GM12878 (cell line): ENCODE measurements at regions not wholly inside any gene's neighbourhood (a gene's known extent, or its start where the extent isn't known, plus 50 kb on each side); places are given as distances from the start of the nearest gene placed in this dataset.

Experiments used
- CHD4 ChIP-seq: fragments of 200-600 bp; sonication (generic); IDR thresholded peaks from 2 replicates; pipeline ENCODE4 v1.6.1; 2016; ENCODE audit warnings: mild to moderate bottlenecking
- EP300 ChIP-seq, 2 experiments: fragments of 150-350 bp in 1 of 2; IDR thresholded peaks; 2 replicates each; pipeline ENCODE4 v1.6.1; 2011 to 2012; ENCODE audit warnings: low read depth in 2 of 2, low read length in 2 of 2, borderline replicate concordance in 1 of 2, improper control_type of control experiment in 1 of 2, inconsistent platforms in 1 of 2; ENCODE audit not compliant: control insufficient read depth in 1 of 2
- IRF4 ChIP-seq: IDR thresholded peaks from 2 replicates; pipeline ENCODE4 v1.6.1; 2011; ENCODE audit warnings: low read depth, low read length
- MEF2B ChIP-seq: fragments of 450-650 bp; IDR thresholded peaks from 2 replicates; pipeline ENCODE4 v1.6.1; 2018; ENCODE audit warnings: mild to moderate bottlenecking, moderate library complexity; ENCODE audit not compliant: partially characterized antibody, poor library complexity, severe bottlenecking
- NFYB ChIP-seq: IDR thresholded peaks from 2 replicates; pipeline ENCODE4 v1.6.1; 2011; ENCODE audit warnings: low read depth, mild to moderate bottlenecking, low read length, improper control_type of control experiment, moderate library complexity; ENCODE audit not compliant: insufficient read depth
- POU2F2 ChIP-seq: IDR thresholded peaks from 3 replicates; pipeline ENCODE4 v1.6.1; 2011; ENCODE audit warnings: low read depth, mild to moderate bottlenecking, low read length, borderline replicate concordance
- SIX5 ChIP-seq: IDR thresholded peaks from 2 replicates; pipeline ENCODE4 v1.6.1; 2011; ENCODE audit warnings: mild to moderate bottlenecking, low read depth, low read length, moderate library complexity; ENCODE audit not compliant: severe bottlenecking
- SMAD5 ChIP-seq: IDR thresholded peaks from 2 replicates; pipeline ENCODE4 v1.6.1; 2016; ENCODE audit warnings: antibody characterized with exemption, low read depth
- SMC3 ChIP-seq: IDR thresholded peaks from 2 replicates; pipeline ENCODE4 v1.6.1; 2011; ENCODE audit warnings: low read length, improper control_type of control experiment, borderline replicate concordance
- YY1 ChIP-seq: IDR thresholded peaks from 2 replicates; pipeline ENCODE4 v1.6.1; 2011; ENCODE audit warnings: low read depth, mild to moderate bottlenecking, low read length
- ZSCAN29 ChIP-seq: fragments of 450-650 bp; IDR thresholded peaks from 2 replicates; pipeline ENCODE4 v1.6.1; 2017; ENCODE audit warnings: mild to moderate bottlenecking, moderate library complexity
- TF ChIP-seq, protein P1 (sequence below): fragments of 450-650 bp; formaldehyde crosslinking; IDR thresholded peaks from 2 replicates; pipeline ENCODE4 v1.4.0; 2022; ENCODE audit warnings: mild to moderate bottlenecking, moderate library complexity
- TF ChIP-seq, protein P2 (sequence below): IDR thresholded peaks from 2 replicates; pipeline ENCODE4 v1.6.1; 2011; ENCODE audit warnings: mild to moderate bottlenecking, low read depth, low read length, moderate library complexity; ENCODE audit not compliant: insufficient replicate concordance
- TF ChIP-seq, protein P3 (sequence below): IDR thresholded peaks from 2 replicates; pipeline ENCODE4 v1.6.1; 2012; ENCODE audit warnings: low read depth, low read length, improper control_type of control experiment
- TF ChIP-seq, protein P4 (sequence below), 3 experiments: IDR thresholded peaks in 2 of 3; conservative IDR thresholded peaks in 1 of 3; 2 replicates each; pipeline ENCODE4 v1.5.1; 2011; ENCODE audit warnings: low read depth in 3 of 3, low read length in 3 of 3, mild to moderate bottlenecking in 3 of 3, control low read depth in 2 of 3, moderate library complexity in 2 of 3, inconsistent platforms in 1 of 3, mixed read lengths in 1 of 3; ENCODE audit not compliant: control insufficient read depth in 2 of 3, insufficient read depth in 1 of 3; ENCODE audit errors: extremely low read depth in 1 of 3
- TF ChIP-seq, protein P5 (sequence below): fragments of 450-650 bp; IDR thresholded peaks from 2 replicates; pipeline ENCODE4 v1.6.1; 2014; ENCODE audit warnings: mild to moderate bottlenecking
- TF ChIP-seq, protein P6 (sequence below): IDR thresholded peaks from 2 replicates; pipeline ENCODE4 v1.6.1; 2012; ENCODE audit warnings: mild to moderate bottlenecking, low read depth, low read length

DNA sequence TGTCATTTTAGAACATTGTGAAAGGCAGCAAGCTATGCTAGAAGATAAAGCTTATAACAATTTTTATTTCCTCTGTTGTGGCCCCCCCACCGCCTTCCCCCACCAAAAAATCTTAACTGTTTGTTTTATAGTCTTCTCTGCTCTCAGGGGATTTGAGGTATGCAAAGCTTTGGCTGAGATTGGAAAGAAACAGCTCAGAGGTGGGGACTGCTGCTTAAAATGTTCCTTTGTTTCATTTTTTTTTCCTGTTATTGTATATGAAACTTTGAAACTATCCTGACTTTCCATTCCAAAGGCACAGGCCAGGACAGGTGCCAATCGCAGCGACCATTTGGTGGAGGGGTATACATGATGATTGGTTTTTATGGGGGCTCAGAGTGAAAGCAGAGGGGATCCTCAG, 114.7 kb upstream of the PHACTR1 start (continued):
- TF ChIP-seq, protein P1, sequence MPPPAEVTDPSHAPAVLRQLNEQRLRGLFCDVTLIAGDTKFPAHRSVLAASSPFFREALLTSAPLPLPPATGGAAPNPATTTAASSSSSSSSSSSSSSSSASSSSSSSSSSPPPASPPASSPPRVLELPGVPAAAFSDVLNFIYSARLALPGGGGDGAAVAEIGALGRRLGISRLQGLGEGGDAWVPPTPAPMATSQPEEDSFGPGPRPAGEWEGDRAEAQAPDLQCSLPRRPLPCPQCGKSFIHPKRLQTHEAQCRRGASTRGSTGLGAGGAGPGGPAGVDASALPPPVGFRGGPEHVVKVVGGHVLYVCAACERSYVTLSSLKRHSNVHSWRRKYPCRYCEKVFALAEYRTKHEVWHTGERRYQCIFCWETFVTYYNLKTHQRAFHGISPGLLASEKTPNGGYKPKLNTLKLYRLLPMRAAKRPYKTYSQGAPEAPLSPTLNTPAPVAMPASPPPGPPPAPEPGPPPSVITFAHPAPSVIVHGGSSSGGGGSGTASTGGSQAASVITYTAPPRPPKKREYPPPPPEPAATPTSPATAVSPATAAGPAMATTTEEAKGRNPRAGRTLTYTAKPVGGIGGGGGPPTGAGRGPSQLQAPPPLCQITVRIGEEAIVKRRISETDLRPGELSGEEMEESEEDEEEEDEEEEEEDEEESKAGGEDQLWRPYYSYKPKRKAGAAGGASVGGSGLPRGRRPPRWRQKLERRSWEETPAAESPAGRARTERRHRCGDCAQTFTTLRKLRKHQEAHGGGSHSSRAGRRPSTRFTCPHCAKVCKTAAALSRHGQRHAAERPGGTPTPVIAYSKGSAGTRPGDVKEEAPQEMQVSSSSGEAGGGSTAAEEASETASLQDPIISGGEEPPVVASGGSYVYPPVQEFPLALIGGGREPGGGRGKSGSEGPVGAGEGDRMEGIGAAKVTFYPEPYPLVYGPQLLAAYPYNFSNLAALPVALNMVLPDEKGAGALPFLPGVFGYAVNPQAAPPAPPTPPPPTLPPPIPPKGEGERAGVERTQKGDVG, result no peak
- TF ChIP-seq YY1 (no peak), NFYB (no peak), ZSCAN29 (no peak), EP300 (IDR thresholded peaks at IDR 0.05; ENCODE audit: borderline replicate concordance in 1 of 2, control insufficient read depth in 1 of 2, low read depth in 2 of 2, low read length in 2 of 2) (peak in 1 of 2 experiments; percentile 64; a peak in 1 of 4 replicates), SMAD5 (no peak), CHD4 (no peak), SIX5 (no peak), MEF2B (peak; percentile 94), POU2F2 (peak; percentile 92; the same call in 2 of the 3 replicates), IRF4 (no peak), SMC3 (no peak)
- TF ChIP-seq, protein P2, sequence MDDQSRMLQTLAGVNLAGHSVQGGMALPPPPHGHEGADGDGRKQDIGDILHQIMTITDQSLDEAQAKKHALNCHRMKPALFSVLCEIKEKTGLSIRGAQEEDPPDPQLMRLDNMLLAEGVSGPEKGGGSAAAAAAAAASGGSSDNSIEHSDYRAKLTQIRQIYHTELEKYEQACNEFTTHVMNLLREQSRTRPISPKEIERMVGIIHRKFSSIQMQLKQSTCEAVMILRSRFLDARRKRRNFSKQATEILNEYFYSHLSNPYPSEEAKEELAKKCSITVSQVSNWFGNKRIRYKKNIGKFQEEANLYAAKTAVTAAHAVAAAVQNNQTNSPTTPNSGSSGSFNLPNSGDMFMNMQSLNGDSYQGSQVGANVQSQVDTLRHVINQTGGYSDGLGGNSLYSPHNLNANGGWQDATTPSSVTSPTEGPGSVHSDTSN, result no peak
- TF ChIP-seq, protein P3, sequence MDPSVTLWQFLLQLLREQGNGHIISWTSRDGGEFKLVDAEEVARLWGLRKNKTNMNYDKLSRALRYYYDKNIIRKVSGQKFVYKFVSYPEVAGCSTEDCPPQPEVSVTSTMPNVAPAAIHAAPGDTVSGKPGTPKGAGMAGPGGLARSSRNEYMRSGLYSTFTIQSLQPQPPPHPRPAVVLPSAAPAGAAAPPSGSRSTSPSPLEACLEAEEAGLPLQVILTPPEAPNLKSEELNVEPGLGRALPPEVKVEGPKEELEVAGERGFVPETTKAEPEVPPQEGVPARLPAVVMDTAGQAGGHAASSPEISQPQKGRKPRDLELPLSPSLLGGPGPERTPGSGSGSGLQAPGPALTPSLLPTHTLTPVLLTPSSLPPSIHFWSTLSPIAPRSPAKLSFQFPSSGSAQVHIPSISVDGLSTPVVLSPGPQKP, result no peak
- TF ChIP-seq, protein P4, sequence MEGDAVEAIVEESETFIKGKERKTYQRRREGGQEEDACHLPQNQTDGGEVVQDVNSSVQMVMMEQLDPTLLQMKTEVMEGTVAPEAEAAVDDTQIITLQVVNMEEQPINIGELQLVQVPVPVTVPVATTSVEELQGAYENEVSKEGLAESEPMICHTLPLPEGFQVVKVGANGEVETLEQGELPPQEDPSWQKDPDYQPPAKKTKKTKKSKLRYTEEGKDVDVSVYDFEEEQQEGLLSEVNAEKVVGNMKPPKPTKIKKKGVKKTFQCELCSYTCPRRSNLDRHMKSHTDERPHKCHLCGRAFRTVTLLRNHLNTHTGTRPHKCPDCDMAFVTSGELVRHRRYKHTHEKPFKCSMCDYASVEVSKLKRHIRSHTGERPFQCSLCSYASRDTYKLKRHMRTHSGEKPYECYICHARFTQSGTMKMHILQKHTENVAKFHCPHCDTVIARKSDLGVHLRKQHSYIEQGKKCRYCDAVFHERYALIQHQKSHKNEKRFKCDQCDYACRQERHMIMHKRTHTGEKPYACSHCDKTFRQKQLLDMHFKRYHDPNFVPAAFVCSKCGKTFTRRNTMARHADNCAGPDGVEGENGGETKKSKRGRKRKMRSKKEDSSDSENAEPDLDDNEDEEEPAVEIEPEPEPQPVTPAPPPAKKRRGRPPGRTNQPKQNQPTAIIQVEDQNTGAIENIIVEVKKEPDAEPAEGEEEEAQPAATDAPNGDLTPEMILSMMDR (IDR thresholded peaks at IDR 0.05 in 2 of 3, conservative IDR thresholded peaks at IDR 0.05 in 1 of 3; ENCODE audit: control insufficient read depth in 2 of 3, extremely low read depth in 1 of 3, insufficient read depth in 1 of 3, low read depth in 3 of 3, low read length in 3 of 3), result no peak
- TF ChIP-seq, protein P5, sequence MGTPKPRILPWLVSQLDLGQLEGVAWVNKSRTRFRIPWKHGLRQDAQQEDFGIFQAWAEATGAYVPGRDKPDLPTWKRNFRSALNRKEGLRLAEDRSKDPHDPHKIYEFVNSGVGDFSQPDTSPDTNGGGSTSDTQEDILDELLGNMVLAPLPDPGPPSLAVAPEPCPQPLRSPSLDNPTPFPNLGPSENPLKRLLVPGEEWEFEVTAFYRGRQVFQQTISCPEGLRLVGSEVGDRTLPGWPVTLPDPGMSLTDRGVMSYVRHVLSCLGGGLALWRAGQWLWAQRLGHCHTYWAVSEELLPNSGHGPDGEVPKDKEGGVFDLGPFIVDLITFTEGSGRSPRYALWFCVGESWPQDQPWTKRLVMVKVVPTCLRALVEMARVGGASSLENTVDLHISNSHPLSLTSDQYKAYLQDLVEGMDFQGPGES, result no peak
- TF ChIP-seq, protein P6, sequence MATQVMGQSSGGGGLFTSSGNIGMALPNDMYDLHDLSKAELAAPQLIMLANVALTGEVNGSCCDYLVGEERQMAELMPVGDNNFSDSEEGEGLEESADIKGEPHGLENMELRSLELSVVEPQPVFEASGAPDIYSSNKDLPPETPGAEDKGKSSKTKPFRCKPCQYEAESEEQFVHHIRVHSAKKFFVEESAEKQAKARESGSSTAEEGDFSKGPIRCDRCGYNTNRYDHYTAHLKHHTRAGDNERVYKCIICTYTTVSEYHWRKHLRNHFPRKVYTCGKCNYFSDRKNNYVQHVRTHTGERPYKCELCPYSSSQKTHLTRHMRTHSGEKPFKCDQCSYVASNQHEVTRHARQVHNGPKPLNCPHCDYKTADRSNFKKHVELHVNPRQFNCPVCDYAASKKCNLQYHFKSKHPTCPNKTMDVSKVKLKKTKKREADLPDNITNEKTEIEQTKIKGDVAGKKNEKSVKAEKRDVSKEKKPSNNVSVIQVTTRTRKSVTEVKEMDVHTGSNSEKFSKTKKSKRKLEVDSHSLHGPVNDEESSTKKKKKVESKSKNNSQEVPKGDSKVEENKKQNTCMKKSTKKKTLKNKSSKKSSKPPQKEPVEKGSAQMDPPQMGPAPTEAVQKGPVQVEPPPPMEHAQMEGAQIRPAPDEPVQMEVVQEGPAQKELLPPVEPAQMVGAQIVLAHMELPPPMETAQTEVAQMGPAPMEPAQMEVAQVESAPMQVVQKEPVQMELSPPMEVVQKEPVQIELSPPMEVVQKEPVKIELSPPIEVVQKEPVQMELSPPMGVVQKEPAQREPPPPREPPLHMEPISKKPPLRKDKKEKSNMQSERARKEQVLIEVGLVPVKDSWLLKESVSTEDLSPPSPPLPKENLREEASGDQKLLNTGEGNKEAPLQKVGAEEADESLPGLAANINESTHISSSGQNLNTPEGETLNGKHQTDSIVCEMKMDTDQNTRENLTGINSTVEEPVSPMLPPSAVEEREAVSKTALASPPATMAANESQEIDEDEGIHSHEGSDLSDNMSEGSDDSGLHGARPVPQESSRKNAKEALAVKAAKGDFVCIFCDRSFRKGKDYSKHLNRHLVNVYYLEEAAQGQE, result no peak
